IPS-20b (cell line): ENCODE measurements at regions not wholly inside any gene's neighbourhood (a gene's known extent, or its start where the extent isn't known, plus 50 kb on each side); places are given as distances from the start of the nearest gene placed in this dataset.

Experiments
- H3K27ac ChIP-seq: one replicate; pipeline ENCODE4 v1.5.1; 2013; ENCODE audit warnings: low read length
- H3K27me3 ChIP-seq: 2 replicates; pipeline ENCODE4 v1.6.1; 2013; ENCODE audit warnings: mild to moderate bottlenecking, low read length, inconsistent platforms; ENCODE audit not compliant: insufficient read depth
- H3K36me3 ChIP-seq: 2 replicates; pipeline ENCODE4 v1.6.1; 2013; ENCODE audit warnings: low read depth, mild to moderate bottlenecking, inconsistent platforms, low read length, moderate library complexity; ENCODE audit not compliant: insufficient read depth
- H3K4me1 ChIP-seq: 2 replicates; pipeline ENCODE4 v1.6.1; 2013; ENCODE audit warnings: mild to moderate bottlenecking, control low read depth, inconsistent platforms, low read length, moderate library complexity; ENCODE audit not compliant: insufficient read depth
- H3K4me3 ChIP-seq: 2 replicates; pipeline ENCODE4 v1.5.1; 2013; ENCODE audit warnings: mild to moderate bottlenecking, low read length, inconsistent platforms
- H3K9ac ChIP-seq: 2 replicates; pipeline ENCODE4 v1.6.1; 2013; ENCODE audit warnings: low read depth, mild to moderate bottlenecking, inconsistent platforms, low read length, moderate library complexity
- H3K9me3 ChIP-seq: 2 replicates; pipeline ENCODE4 v1.6.1; 2013; ENCODE audit warnings: mild to moderate bottlenecking, low read depth, low read length, inconsistent platforms; ENCODE audit not compliant: insufficient read depth

GRCh38 chr2:15791294-15791693 is 149.1 kb upstream of the MYCN start:
- no peak overlapping the region for H3K27ac ChIP-seq
- no peaks in the 10 kb centered on the region for H3K4me1 ChIP-seq

DNA sequence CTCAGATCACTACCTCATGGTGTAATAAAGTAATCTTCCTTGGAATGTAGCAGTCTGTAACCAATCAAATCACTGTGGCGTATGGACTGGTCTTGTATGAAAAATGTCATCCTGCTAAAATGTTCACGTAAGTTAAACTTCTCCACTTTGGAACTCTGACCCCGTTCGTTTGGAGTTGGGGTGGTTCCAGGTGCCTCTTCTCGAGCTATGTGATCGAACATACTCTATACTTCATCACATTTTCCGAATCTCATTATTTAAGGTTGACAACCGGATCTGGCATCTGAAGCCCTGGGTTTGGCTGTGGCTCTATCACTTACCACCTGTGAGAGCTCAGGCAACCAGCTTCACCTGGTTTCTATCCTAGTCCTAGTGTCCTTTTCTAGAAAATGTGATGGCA is 148.0 kb upstream of the MYCN start:
- Histone ChIP-seq H3K9me3 (no peaks in the 10 kb centered on the region), H3K9ac (no peak overlapping the region), H3K36me3 (no peaks in the 10 kb centered on the region), H3K4me1 (no peaks in the 10 kb centered on the region), H3K4me3 (no peak overlapping the region), H3K27ac (no peak overlapping the region), H3K27me3 (no peaks in the 10 kb centered on the region)

More at GRCh38 chr2:15791294-15791693, 149.1 kb upstream of the MYCN start:
- no peaks in the 10 kb centered on the region for H3K36me3 ChIP-seq
- H3K9ac ChIP-seq = no peak overlapping the region
- H3K9me3 ChIP-seq = no peaks in the 10 kb centered on the region
- H3K4me3 ChIP-seq = no peak overlapping the region
- H3K27me3 ChIP-seq = no peaks in the 10 kb centered on the region

- Histone ChIP-seq H3K4me1 (no peaks in the 10 kb centered on the region), H3K4me3 (no peak overlapping the region), H3K27me3 (no peaks in the 10 kb centered on the region), H3K27ac (no peak overlapping the region), H3K9ac (no peak overlapping the region), H3K36me3 (no peaks in the 10 kb centered on the region), H3K9me3 (no peaks in the 10 kb centered on the region)
These were observed 147.1 kb upstream of the MYCN start for GRCh38 chr2:15793078-15793913.

DNA sequence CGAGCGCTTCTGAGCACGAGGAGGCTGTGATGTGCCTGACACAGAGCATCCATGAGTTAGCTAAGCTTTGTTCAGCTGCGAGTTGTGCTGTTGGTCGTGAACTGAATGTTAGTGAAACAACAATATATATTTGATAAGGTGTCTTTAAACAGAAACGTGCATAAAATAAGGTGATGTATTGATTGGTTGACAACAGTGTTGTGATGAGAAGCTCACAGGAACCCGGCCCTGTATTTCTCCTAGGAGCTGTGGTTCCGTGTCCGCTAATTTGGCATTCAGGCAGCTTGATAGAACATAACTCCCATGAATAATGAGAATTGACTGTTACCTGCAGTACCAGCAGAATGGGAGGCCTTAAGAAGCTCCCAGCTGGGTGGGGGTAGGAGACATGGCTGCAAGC is 146.4 kb upstream of the MYCN start:
- Histone ChIP-seq H3K27me3 (no peaks in the 10 kb centered on the region), H3K9ac (no peak overlapping the region), H3K4me1 (no peaks in the 10 kb centered on the region), H3K27ac (no peak overlapping the region), H3K9me3 (no peaks in the 10 kb centered on the region), H3K36me3 (no peaks in the 10 kb centered on the region), H3K4me3 (no peak overlapping the region)

GRCh38 chr2:15794608-15795134 is 145.7 kb upstream of the MYCN start:
- Histone ChIP-seq H3K4me1 (no peaks in the 10 kb centered on the region), H3K9me3 (no peaks in the 10 kb centered on the region), H3K4me3 (no peak overlapping the region), H3K27me3 (no peaks in the 10 kb centered on the region), H3K36me3 (no peaks in the 10 kb centered on the region), H3K27ac (no peak overlapping the region), H3K9ac (no peak overlapping the region)

DNA sequence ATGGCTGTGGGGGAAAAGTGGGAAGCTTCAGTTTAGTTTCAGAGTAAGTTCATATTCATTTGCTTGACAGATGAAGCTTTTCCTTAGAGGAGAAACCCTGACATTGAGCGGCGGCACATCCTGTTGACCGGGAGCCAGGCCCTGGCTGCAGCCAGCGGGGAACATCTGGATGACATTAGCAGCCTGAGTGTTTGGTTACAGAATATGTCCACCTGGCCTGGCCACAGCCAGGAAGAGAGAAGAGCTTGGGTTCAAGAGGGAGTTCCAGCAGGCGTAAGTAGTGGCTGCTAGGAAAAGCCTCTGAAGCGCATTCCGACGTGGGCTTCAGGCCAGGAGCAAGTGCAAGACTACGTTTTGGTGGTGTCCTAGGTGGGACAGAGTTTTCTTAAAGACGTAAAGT is 144.9 kb upstream of the MYCN start:
- Histone ChIP-seq H3K4me3 (no peak overlapping the region), H3K27me3 (no peaks in the 10 kb centered on the region), H3K9ac (no peak overlapping the region), H3K4me1 (no peaks in the 10 kb centered on the region), H3K36me3 (no peaks in the 10 kb centered on the region), H3K27ac (no peak overlapping the region), H3K9me3 (no peaks in the 10 kb centered on the region)

GRCh38 chr2:15796167-15796942 is 144.0 kb upstream of the MYCN start:
- H3K9ac ChIP-seq = no peak overlapping the region
- H3K27ac ChIP-seq = no peak overlapping the region
- H3K9me3 ChIP-seq = no peaks in the 10 kb centered on the region
- no peak overlapping the region for H3K4me3 ChIP-seq
- H3K27me3 ChIP-seq = no peaks in the 10 kb centered on the region
- H3K36me3 ChIP-seq = no peaks in the 10 kb centered on the region
- no peaks in the 10 kb centered on the region for H3K4me1 ChIP-seq

DNA sequence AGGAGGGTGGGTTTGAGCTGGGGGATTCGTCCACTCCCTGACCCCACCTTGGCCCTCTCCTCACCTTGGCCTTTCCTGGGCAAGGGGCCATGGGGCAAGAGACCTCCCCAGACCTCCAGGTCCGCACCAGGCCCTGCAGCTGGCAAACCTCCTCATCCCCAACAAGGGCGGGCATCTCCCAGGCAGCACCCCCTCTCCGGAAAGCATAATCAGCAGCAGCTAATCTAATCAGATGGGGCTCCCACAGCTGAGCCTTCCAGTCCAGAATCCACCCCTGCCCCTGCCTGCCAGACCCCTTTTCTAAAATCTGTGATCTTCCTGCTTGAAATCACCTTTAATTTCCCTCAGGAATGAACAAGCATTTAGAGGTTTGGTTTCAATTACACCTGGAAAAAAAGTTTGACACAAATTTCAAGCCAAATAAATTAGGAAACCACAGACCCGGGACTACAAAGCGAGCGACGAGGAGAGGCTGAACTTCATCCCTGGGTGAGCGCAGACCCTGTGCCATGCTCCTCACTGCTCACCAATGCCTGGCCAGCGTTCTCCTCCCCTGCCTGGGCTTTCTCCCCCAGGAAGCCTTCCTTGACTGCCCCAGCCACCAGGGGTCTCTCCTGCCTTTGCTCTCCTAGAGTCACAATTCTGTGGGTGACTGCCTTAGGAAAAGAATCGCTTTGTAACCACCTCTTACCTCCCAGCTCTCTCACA is 143.0 kb upstream of the MYCN start:
- no peaks in the 10 kb centered on the region for H3K27me3 ChIP-seq
- H3K9me3 ChIP-seq = no peaks in the 10 kb centered on the region
- H3K4me3 ChIP-seq = no peak overlapping the region
- no peak overlapping the region for H3K9ac ChIP-seq
- H3K4me1 ChIP-seq = no peaks in the 10 kb centered on the region
- no peaks in the 10 kb centered on the region for H3K36me3 ChIP-seq
- no peak overlapping the region for H3K27ac ChIP-seq

DNA sequence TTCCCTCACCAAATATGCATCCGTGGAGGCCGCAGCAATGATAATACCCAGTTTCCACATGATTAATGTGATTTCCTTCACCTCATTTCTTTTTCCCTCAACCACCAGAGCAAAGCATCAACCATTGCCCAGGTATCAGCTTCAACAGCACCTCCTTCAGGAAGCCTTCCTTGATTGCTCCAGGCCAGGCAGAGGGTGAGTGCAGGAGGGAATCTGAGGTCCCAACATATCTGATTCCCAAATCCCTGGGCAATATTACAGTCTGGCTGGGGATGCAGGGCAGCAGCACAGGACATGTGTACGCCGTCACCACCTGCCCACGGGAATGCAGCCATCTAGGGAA is 142.4 kb upstream of the MYCN start:
- Histone ChIP-seq H3K4me3 (no peak overlapping the region), H3K9ac (no peak overlapping the region), H3K4me1 (no peaks in the 10 kb centered on the region), H3K36me3 (no peaks in the 10 kb centered on the region), H3K27ac (no peak overlapping the region), H3K27me3 (no peaks in the 10 kb centered on the region), H3K9me3 (no peaks in the 10 kb centered on the region)

DNA sequence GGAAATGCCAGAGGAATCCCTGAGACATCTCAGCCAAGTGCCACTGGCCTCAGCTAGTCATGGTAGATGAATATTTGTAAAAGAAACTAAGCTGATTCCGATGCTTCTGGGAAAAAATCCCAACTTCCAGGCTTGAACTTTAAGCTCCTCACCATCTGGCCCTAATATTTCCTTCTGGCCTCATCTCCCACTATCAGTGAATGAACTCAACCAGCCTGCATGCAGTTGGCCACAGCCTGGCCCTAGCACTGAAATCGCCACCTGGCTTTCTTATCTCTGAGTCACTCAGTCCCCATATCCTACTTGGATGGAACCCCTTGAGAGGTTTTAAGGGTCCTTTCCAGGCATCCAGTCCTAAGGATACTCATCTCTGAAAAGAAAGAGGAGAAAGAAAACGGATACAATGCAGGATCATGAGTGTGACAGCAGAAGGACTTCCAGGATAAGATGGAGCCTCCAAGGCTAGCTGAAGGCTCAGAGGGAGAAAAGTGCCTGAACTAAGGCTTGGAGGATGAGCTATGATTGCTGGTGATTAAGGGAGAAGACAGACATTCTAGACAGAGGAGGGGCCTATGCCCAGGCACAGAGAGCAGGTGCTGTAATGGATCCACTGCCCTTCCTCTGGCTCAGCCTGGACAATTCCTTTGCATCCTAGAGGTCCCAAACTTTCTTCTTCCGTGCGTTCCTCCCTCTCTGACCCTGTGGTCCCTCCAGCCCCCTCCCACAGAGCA is 141.5 kb upstream of the MYCN start:
- H3K4me1 ChIP-seq = no peaks in the 10 kb centered on the region
- no peaks in the 10 kb centered on the region for H3K9me3 ChIP-seq
- no peaks in the 10 kb centered on the region for H3K36me3 ChIP-seq
- H3K27ac ChIP-seq = no peak overlapping the region
- no peaks in the 10 kb centered on the region for H3K27me3 ChIP-seq
- H3K4me3 ChIP-seq = no peak overlapping the region
- no peak overlapping the region for H3K9ac ChIP-seq

GRCh38 chr2:15799432-15799827 is 140.9 kb upstream of the MYCN start:
- H3K9ac ChIP-seq = no peak overlapping the region
- no peak overlapping the region for H3K4me3 ChIP-seq
- H3K9me3 ChIP-seq = no peaks in the 10 kb centered on the region
- H3K27me3 ChIP-seq = no peaks in the 10 kb centered on the region
- H3K36me3 ChIP-seq = no peaks in the 10 kb centered on the region
- no peaks in the 10 kb centered on the region for H3K4me1 ChIP-seq
- no peak overlapping the region for H3K27ac ChIP-seq
